Adrenal gland (tissue), 9 donors: ENCODE measurements at regions not wholly inside any gene's neighbourhood (a gene's known extent, or its start where the extent isn't known, plus 50 kb on each side); places are given as distances from the start of the nearest gene placed in this dataset.

Experiments used
- DNase-seq, 7 donors: peaks; one replicate each; pipeline ENCODE4 v3.0.0-alpha.2; 2019 to 2020
- H3K27ac ChIP-seq, 5 donors: fragments of 200-600 bp; sonication (generic) in 4 of 5; 1 replicate in 3 of 5; 2 replicates in 2 of 5; pipeline versions ENCODE4 v1.5.1 to v1.8.0; 2016 to 2020; ENCODE audit warnings: mild to moderate bottlenecking in 1 of 5
- H3K27me3 ChIP-seq: fragments of 200-600 bp; 2 replicates; pipeline ENCODE4 v1.8.0; 2021
- H3K36me3 ChIP-seq, 2 donors: fragments of 200-600 bp; replicated peaks in 1 of 2; 1 replicate in 1 of 2; 2 replicates in 1 of 2; pipeline versions ENCODE4 v1.5.1 to v1.8.0; 2018 to 2022
- H3K4me1 ChIP-seq, 2 donors: fragments of 200-600 bp; replicated peaks in 1 of 2; 1 replicate in 1 of 2; 2 replicates in 1 of 2; pipeline versions ENCODE4 v1.5.1 to v1.8.0; 2018 to 2021
- H3K4me3 ChIP-seq, 4 donors: fragments of 200-600 bp; sonication (generic) in 3 of 4; one replicate each; pipeline ENCODE4 v1.5.1; 2016 to 2018
- H3K9me3 ChIP-seq, 3 donors: fragments of 200-600 bp; sonication (generic) in 1 of 3; replicated peaks in 1 of 3; 1 replicate in 2 of 3; 2 replicates in 1 of 3; pipeline versions ENCODE4 v1.5.1 to v1.8.0; 2016 to 2021
- POLR2A ChIP-seq, 2 donors: fragments of 450-650 bp; IDR thresholded peaks; one replicate each; pipeline ENCODE4 v1.6.1; 2017; ENCODE audit warnings: antibody characterized with exemption in 2 of 2, mild to moderate bottlenecking in 2 of 2, moderate library complexity in 1 of 2
- WGBS, 4 donors: extraction: QIAGEN DNeasy Blood & Tissue Kit in 2 of 4; methylation state at CpG; one replicate each; pipeline versions ENCODE4 v1.1.5 to v1.1.7; 2013 to 2017; 5-methylcytosine and 5-hydroxymethylcytosine counted together
- intact Hi-C, 2 donors: fragments of 100-400 bp; cut with DNase I; formaldehyde crosslinking; loops; one replicate each; pipeline versions ENCODE4 v1.14.1 to v1.15.0; 2022 to 2023
- TF ChIP-seq, protein P1 (sequence below), 6 experiments: fragments of 450-650 bp in 4 of 6; fragments of 200-600 bp in 2 of 6; sonication (generic) in 1 of 6; IDR thresholded peaks; 1 replicate in 5 of 6; 2 replicates in 1 of 6; pipeline versions ENCODE4 v1.5.1 to v1.8.0; 2016 to 2021; ENCODE audit warnings: antibody characterized with exemption in 6 of 6, mild to moderate bottlenecking in 2 of 6, moderate library complexity in 1 of 6
- donor health status: healthy with polysubstance abuse.
- donor health status: Bipolar disorder and iron deficiency.
- donor health status: DM: yes; HTN: yes; CAD: no.
- donor health status: DM: no; HTN: no; CAD: no.
- donor health status: DM: no; HTN: no; CAD: no.

- no peak for DNase-seq
- H3K4me1 ChIP-seq = no peaks in the 10 kb centered on the region
- H3K27ac ChIP-seq = no peak overlapping the region
- no peaks in the 10 kb centered on the region for H3K9me3 ChIP-seq
- WGBS, 4 donors = 82 to 88% (median 85%) methylated on average over 5 of the region's 5 CpGs
- H3K4me3 ChIP-seq = no peak overlapping the region
- TF ChIP-seq, protein P1, sequence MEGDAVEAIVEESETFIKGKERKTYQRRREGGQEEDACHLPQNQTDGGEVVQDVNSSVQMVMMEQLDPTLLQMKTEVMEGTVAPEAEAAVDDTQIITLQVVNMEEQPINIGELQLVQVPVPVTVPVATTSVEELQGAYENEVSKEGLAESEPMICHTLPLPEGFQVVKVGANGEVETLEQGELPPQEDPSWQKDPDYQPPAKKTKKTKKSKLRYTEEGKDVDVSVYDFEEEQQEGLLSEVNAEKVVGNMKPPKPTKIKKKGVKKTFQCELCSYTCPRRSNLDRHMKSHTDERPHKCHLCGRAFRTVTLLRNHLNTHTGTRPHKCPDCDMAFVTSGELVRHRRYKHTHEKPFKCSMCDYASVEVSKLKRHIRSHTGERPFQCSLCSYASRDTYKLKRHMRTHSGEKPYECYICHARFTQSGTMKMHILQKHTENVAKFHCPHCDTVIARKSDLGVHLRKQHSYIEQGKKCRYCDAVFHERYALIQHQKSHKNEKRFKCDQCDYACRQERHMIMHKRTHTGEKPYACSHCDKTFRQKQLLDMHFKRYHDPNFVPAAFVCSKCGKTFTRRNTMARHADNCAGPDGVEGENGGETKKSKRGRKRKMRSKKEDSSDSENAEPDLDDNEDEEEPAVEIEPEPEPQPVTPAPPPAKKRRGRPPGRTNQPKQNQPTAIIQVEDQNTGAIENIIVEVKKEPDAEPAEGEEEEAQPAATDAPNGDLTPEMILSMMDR (IDR thresholded peaks at IDR 0.05) = no peak
- TF ChIP-seq POLR2A (IDR thresholded peaks at IDR 0.05) = no peak
- no peaks in the 10 kb centered on the region for H3K36me3 ChIP-seq
- intact Hi-C loops = no loop called here
- no peaks in the 10 kb centered on the region for H3K27me3 ChIP-seq
Measured at GRCh38 chr1:189021577-189021976, 1456.1 kb downstream of the BRINP3 start.

GRCh38 chr1:189022015-189022414, 1455.6 kb downstream of the BRINP3 start:
- intact Hi-C loops = no loop called here
- H3K36me3 ChIP-seq = no peaks in the 10 kb centered on the region
- H3K27ac ChIP-seq = no peak overlapping the region
- DNase-seq = no peak
- WGBS, 4 donors = 88 to 91% (median 90%) methylated on average over 4 of the region's 4 CpGs
- no peak overlapping the region for H3K4me3 ChIP-seq
- TF ChIP-seq, protein P1 (IDR thresholded peaks at IDR 0.05) = no peak
- no peak for TF ChIP-seq POLR2A (IDR thresholded peaks at IDR 0.05)
- H3K27me3 ChIP-seq = no peaks in the 10 kb centered on the region
- H3K9me3 ChIP-seq = no peaks in the 10 kb centered on the region
- H3K4me1 ChIP-seq = no peaks in the 10 kb centered on the region

DNA sequence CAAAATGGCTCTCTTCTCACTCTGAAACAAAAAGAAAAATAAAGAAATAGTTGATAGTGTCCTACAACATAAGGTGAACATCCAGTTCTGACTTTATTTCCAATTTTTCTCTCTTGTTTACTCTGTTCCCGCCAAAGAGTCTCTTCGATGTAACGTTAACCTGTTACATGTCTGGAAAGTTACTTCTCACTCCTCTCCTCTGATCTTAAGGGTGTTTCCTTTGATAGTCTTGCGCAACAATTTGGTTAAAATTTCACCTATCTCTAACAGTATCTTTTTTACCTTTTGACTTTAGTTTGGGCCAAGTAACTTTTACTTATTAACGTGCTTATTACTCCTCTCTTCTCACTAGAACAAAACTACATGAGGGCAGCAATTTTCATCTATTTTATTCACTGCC, 1450.2 kb downstream of the BRINP3 start:
- no peak for DNase-seq
- H3K9me3 ChIP-seq = no peaks in the 10 kb centered on the region
- intact Hi-C loops = no loop called here
- H3K27me3 ChIP-seq = no peaks in the 10 kb centered on the region
- no peak overlapping the region for H3K4me3 ChIP-seq
- no peaks in the 10 kb centered on the region for H3K4me1 ChIP-seq
- H3K27ac ChIP-seq = no peak overlapping the region
- WGBS, 4 donors = 85 to 93% (median 90%) methylated on average over 5 of the region's 5 CpGs
- no peaks in the 10 kb centered on the region for H3K36me3 ChIP-seq
- no peak for TF ChIP-seq POLR2A (IDR thresholded peaks at IDR 0.05)
- TF ChIP-seq, protein P1 (IDR thresholded peaks at IDR 0.05) = no peak

DNA sequence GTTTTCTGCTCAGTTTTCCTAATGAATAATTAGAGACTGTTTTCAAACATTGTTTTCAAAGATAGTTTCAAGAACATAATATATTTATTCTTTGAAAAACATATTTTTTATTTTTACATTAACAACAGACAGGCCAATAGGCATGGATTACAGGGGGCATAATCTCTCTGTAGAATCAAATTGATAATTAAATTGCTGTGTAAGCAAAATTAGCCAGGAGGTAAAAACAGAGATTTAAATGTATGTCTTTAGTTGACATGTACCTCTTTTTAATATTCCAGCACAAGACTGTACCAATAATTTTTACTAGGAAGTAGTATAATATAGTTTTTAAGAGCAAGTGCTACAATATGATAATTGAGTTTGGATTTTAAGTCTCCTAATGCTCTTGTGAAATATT, 1444.5 kb downstream of the BRINP3 start:
- no peaks in the 10 kb centered on the region for H3K36me3 ChIP-seq
- intact Hi-C loops = no loop called here
- H3K4me1 ChIP-seq = no peaks in the 10 kb centered on the region
- DNase-seq = no peak
- TF ChIP-seq, protein P1 (IDR thresholded peaks at IDR 0.05) = no peak
- no peak for TF ChIP-seq POLR2A (IDR thresholded peaks at IDR 0.05)
- H3K4me3 ChIP-seq = no peak overlapping the region
- H3K27me3 ChIP-seq = no peaks in the 10 kb centered on the region
- H3K27ac ChIP-seq = no peak overlapping the region
- no peaks in the 10 kb centered on the region for H3K9me3 ChIP-seq
